HG03196 (cell line): ENCODE measurements at regions not wholly inside any gene's neighbourhood (a gene's known extent, or its start where the extent isn't known, plus 50 kb on each side); places are given as distances from the start of the nearest gene placed in this dataset.

Experiments
- ATAC-seq: cut with Tn5 transposase; IDR thresholded peaks from one replicate; pipeline ENCODE4 v1.9.1; 2021; ENCODE audit not compliant: unreplicated experiment

GRCh38 chr1:118739501-118739900 lies 248.6 kb downstream of the TBX15 start:
- ATAC-seq = no peak

GRCh38 chr1:118736322-118736721 lies 251.8 kb downstream of the TBX15 start:
- no peak for ATAC-seq

- ATAC-seq = no peak
Observed at GRCh38 chr1:118717893-118718292, 270.2 kb downstream of the TBX15 start.

DNA sequence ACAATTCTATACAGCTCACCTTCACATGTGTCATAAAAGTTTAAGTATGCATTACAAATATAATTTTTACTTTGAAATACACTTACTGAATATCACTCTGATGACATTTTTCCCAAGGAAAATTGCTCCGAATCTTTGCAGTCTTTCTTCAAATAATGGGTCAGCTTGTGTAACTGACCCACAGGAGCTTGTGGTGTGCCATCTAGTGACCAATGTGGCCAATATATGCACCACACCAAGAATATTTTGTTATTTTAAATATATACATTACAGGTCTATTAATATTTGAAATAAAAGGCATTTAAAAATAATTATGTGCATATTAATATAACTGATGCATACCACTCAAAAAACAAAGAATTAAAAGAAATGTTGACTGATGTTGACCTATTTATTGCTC lies 271.4 kb downstream of the TBX15 start:
- no peak for ATAC-seq

DNA sequence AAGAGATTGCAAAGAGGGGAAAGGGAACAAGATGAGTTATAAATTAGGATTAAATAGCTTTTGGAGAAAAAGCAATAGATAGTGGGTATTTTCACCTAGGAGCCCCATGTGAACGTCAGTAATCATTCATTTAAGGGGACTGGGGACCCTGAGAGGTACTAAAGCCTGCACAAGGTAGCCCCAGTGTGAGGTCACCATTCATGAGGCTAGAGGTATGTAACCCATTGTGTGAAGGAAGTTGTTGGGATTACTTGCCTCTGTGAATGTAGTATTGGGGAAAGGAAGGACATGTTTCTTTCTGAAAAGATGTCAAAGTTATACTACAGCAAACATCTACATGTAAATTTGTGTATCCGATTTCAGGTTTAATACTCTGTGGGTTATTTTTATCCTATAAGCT lies 276.8 kb downstream of the TBX15 start:
- no peak for ATAC-seq

DNA sequence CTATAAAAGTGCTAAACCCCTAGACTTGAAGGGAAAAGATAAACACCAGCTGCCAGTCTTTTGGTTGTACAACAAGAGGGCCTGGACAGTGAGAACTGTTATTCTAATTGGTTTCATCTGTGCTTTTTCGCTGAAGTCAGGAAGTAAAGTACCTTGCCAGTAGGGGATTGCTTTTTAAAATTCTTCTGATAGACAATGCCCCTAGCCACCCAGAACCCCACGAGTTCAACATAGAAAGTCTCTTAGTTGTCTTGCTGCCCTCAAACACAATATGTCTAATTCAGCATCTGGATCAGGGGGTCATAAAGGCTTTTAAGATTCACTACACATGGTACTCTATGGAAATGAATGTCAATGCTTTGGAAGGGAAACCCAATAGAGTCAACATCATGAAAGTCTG lies 289.2 kb downstream of the TBX15 start:
- ATAC-seq = no peak

DNA sequence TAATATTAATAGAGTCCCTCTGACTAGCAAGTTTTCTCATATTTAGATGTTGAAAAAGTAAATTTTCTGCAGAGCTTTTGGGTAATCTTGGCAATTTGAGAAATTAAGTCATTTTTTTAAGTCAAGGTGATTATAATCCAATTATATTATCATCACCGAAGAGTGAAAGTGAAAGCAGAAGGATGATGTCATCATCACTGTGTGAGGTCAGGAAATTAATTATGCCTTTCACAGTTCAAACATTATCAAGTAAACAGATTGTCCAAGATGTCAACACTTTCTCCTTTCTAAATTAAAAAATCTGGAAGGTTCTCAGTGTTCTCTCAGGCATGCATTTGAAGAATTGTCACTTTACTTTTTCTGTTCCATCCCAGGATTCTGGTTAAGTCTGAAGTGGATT lies 296.0 kb downstream of the TBX15 start:
- ATAC-seq = no peak

DNA sequence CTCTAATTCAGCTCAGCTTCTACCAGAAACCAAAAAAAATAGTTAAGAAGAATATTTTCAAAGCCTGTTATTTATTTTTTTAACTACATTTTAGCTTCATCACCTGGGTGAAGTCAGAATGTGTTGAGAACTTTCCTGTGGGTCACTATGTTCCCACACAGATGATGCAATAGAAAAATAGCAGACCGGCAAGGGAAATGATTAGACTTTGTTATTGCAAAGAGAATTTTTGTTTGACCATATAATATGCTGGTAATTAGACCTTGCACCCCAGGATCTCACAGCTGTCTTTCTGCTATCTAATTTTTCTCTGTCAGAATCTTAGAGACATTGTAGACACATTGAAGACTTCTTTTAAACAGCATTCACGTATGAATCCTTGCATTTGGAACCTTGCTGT lies 299.3 kb downstream of the TBX15 start:
- no peak for ATAC-seq

DNA sequence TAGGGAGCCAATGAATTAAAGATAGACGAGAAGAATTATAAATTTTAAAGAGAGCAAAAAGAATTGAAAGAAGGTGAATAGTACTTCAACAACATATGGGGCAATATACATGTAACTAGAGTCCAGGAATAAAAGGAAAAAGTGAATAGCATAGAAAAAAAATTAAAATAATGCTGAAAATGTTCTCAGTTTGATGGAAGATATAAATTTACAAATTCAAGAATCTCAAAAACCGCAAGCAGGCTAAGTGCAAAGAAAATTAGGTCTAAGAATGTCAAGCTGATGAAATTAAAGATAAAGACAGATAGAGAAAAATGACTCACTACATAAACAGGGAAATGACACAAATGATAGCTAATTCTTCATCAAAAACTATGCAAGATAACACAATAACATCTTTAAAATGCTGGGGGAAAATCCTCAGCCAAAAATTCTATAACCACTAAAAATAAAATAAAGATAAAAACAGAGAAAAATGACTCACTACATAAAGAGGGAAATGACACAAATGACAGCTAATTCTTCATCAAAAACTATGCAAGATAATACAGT lies 326.3 kb downstream of the TBX15 start:
- no peak for ATAC-seq

DNA sequence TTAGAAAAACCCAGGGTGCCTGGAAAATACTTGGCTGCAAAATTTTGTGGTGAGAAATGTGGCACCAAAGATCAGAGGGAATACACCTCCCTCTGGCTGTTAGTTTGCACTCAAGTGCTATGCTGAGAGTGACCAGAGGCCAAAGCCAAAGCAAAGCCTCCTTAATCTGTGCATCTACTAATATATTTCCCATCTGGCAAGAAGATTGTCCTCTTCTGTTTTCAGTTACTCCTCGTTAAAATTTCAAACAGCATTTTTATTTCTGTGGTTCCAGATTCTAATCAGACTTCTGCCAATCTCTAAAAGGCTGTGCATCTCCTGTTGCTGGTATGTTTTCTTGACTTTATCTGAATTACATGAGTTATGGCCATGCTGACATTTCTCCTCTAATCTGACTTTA lies 327.4 kb downstream of the TBX15 start:
- no peak for ATAC-seq

- ATAC-seq = no peak
Observed at GRCh38 chr1:118659646-118660045, 328.5 kb downstream of the TBX15 start.

GRCh38 chr1:118650107-118650807 lies 337.9 kb downstream of the TBX15 start:
- no peak for ATAC-seq

- no peak for ATAC-seq
Observed at GRCh38 chr1:118649369-118650106, 338.6 kb downstream of the TBX15 start.

- ATAC-seq = no peak
Observed at GRCh38 chr1:118636004-118636403, 352.1 kb downstream of the TBX15 start.

GRCh38 chr1:118627435-118627834 lies 360.7 kb downstream of the TBX15 start:
- no peak for ATAC-seq

GRCh38 chr1:118621839-118622238 lies 366.3 kb downstream of the TBX15 start:
- no peak for ATAC-seq

- no peak for ATAC-seq
Observed at GRCh38 chr1:118618618-118619340, 369.4 kb downstream of the TBX15 start.

- no peak for ATAC-seq
Observed at GRCh38 chr1:118617916-118618315, 370.2 kb downstream of the TBX15 start.

GRCh38 chr1:118615066-118615465 lies 373.1 kb downstream of the TBX15 start:
- no peak for ATAC-seq

DNA sequence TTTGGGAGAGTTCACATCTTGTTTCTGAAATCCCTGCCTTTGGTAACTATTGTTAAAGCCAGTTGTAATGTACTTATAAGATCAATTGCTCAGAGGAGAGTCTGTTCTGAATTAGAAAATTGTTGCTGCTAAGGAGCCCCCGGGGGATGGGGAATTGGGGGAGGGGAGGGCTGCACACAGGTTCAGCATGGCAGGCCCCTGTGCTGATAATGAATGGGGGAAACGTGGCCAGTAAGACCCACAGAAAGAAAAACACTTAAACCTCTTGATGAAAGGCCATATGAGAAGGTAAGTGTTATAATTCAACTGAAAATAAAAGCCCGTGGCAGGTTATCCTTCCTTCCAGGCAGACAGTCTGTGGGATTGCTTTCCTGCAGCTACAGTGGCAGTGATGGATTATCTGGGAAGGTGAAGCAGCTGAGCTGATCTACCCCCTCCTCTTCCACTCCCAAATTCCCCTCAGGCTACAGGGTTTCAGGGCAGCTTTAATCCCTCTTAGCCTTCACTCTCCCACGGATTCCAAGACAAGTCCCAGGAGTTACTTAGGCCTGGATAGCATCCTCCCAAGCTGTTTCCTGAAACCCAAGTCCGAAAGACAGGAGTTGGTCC lies 398.8 kb downstream of the TBX15 start:
- ATAC-seq = no peak

DNA sequence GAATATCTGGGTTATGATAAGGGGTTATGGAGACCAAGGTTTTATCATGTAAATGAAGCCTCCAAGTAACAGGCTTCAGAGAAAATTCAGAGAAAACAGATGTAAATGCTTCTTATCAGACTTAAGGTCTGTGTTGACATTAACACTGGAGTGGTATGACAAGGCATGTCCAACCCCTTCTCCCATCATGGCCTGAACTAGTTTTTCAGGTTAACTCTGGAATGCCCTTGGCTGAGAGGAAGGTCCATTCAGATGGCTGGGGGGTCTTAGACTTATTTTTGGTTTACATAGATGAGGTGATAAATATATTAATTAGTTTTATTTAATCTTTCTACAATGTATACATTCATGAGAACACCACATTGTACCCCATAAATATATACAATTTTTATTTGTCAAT lies 399.6 kb downstream of the TBX15 start:
- no peak for ATAC-seq
